Trophoblast cell (in vitro differentiated cells and primary cell): ENCODE measurements at regions not wholly inside any gene's neighbourhood (a gene's known extent, or its start where the extent isn't known, plus 50 kb on each side); places are given as distances from the start of the nearest gene placed in this dataset.

Source experiments
- DNase-seq, 2 donors: peaks; one replicate each; pipeline ENCODE4 v3.0.0-alpha.2; 2016
- H2AFZ ChIP-seq: 2 replicates; pipeline ENCODE4 v1.6.1; 2013; ENCODE audit warnings: low read length, moderate library complexity, mild to moderate bottlenecking; ENCODE audit not compliant: insufficient read depth, poor library complexity
- H2AK5ac ChIP-seq: 2 replicates; pipeline ENCODE4 v1.6.1; 2013; ENCODE audit warnings: mild to moderate bottlenecking, low read length
- H2BK120ac ChIP-seq: 2 replicates; pipeline ENCODE4 v1.6.1; 2013; ENCODE audit warnings: low read length, mild to moderate bottlenecking, moderate library complexity; ENCODE audit not compliant: insufficient read depth, poor library complexity
- H2BK12ac ChIP-seq: 2 replicates; pipeline ENCODE4 v1.6.1; 2013; ENCODE audit warnings: mild to moderate bottlenecking, low read length, moderate library complexity
- H2BK5ac ChIP-seq: 2 replicates; pipeline ENCODE4 v1.6.1; 2013; ENCODE audit warnings: low read length, low read depth, moderate library complexity, mild to moderate bottlenecking; ENCODE audit not compliant: poor library complexity
- H3K14ac ChIP-seq: 2 replicates; pipeline ENCODE4 v1.6.1; 2013; ENCODE audit warnings: mild to moderate bottlenecking, low read length
- H3K18ac ChIP-seq: 2 replicates; pipeline ENCODE4 v1.6.1; 2013; ENCODE audit warnings: mild to moderate bottlenecking, low read length
- H3K23ac ChIP-seq: 2 replicates; pipeline ENCODE4 v1.6.1; 2013; ENCODE audit warnings: low read length
- H3K27ac ChIP-seq: 2 replicates; pipeline ENCODE4 v1.5.1; 2013; ENCODE audit warnings: low read depth, mild to moderate bottlenecking, inconsistent platforms, low read length, moderate library complexity
- H3K27me3 ChIP-seq: 2 replicates; pipeline ENCODE4 v1.6.1; 2013; ENCODE audit warnings: inconsistent platforms, mild to moderate bottlenecking, low read length, moderate library complexity; ENCODE audit not compliant: insufficient read depth
- H3K36me3 ChIP-seq, 2 experiments: 1 replicate in 1 of 2; 2 replicates in 1 of 2; pipeline ENCODE4 v1.6.1; 2013; ENCODE audit warnings: low read length in 2 of 2, mild to moderate bottlenecking in 2 of 2, moderate library complexity in 1 of 2; ENCODE audit not compliant: insufficient read depth in 2 of 2, control insufficient read depth in 1 of 2
- H3K4ac ChIP-seq: 2 replicates; pipeline ENCODE4 v1.6.1; 2013; ENCODE audit warnings: low read depth, mild to moderate bottlenecking, low read length, moderate library complexity
- H3K4me1 ChIP-seq, 2 experiments: 1 replicate in 1 of 2; 2 replicates in 1 of 2; pipeline ENCODE4 v1.6.1; 2013; ENCODE audit warnings: low read length in 2 of 2, mild to moderate bottlenecking in 2 of 2, moderate library complexity in 1 of 2; ENCODE audit not compliant: insufficient read depth in 2 of 2, control insufficient read depth in 1 of 2
- H3K4me2 ChIP-seq: 2 replicates; pipeline ENCODE4 v1.6.1; 2013; ENCODE audit warnings: inconsistent platforms, mild to moderate bottlenecking, low read length, moderate library complexity
- H3K4me3 ChIP-seq: 2 replicates; pipeline ENCODE4 v1.5.1; 2013; ENCODE audit warnings: mild to moderate bottlenecking, low read depth, low read length, inconsistent platforms
- H3K79me1 ChIP-seq: one replicate; pipeline ENCODE4 v1.6.1; 2013; ENCODE audit warnings: low read length
- H3K79me2 ChIP-seq: 2 replicates; pipeline ENCODE4 v1.6.1; 2013; ENCODE audit warnings: low read length, mild to moderate bottlenecking; ENCODE audit not compliant: control insufficient read depth, insufficient read depth, poor library complexity
- H3K9ac ChIP-seq: 2 replicates; pipeline ENCODE4 v1.6.1; 2013; ENCODE audit warnings: mild to moderate bottlenecking, low read length
- H3K9me3 ChIP-seq: 2 replicates; pipeline ENCODE4 v1.6.1; 2013; ENCODE audit warnings: low read depth, mild to moderate bottlenecking, control low read depth, inconsistent platforms, low read length; ENCODE audit not compliant: insufficient read depth
- H4K12ac ChIP-seq: 2 replicates; pipeline ENCODE4 v1.6.1; 2013; ENCODE audit warnings: low read depth, mild to moderate bottlenecking, low read length, moderate library complexity
- H4K8ac ChIP-seq: 2 replicates; pipeline ENCODE4 v1.6.1; 2013; ENCODE audit warnings: low read depth, mild to moderate bottlenecking, low read length, moderate library complexity
- H4K91ac ChIP-seq: one replicate; pipeline ENCODE4 v1.6.1; 2013; ENCODE audit warnings: low read depth, mild to moderate bottlenecking, low read length, moderate library complexity
- WGBS: extraction: QIAGEN DNeasy Blood & Tissue Kit; methylation state at CpG from one replicate; pipeline ENCODE4 v1.1.7; 2013; ENCODE audit warnings: missing lambda C conversion rate; ENCODE audit not compliant: insufficient read length, insufficient coverage; ENCODE audit errors: extremely low coverage; 5-methylcytosine and 5-hydroxymethylcytosine counted together

DNA sequence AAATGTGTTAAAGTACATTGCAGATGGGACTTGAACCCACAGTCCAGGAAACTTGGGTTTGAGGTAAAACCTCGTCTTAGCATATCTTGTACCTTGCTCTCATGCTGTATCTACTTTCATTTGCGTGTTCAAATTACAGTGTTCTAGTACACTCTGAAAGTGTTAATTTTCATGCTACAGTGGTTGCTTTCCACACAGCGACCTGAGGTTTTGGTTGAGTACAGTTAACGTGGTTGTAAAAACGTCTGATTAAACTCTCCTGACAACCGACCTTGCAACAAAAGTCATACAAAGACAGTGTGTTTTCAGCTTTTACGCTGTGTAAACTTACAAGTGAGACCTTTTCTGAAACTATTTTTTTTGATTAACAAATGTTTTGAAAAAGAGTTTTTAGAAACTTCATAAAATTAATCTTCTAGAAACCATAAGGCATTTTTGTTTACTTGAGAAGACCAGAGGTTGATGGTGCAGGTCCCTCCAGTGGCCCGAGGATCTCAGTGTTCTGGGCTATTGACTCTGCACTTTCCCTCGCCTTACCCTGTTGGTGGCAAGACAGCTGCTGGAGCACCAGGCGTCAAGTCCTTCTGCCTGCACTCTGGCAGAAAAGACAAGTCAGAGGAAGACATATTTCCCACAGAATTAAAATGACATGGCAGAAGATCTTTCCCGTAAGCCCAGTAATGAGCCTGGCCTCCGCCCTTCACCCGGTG, 334.0 kb downstream of the THBS2 start:
- H2BK120ac ChIP-seq = no peak overlapping the region
- no peaks in the 10 kb centered on the region for H3K4me1 ChIP-seq
- H3K27me3 ChIP-seq = no peaks in the 10 kb centered on the region
- DNase-seq = no peak
- H2BK5ac ChIP-seq = no peak overlapping the region
- H4K8ac ChIP-seq = no peak overlapping the region
- no peaks in the 10 kb centered on the region for H3K79me1 ChIP-seq
- H3K4me2 ChIP-seq = no peak overlapping the region
- no peak overlapping the region for H3K14ac ChIP-seq
- no peak overlapping the region for H3K23ac ChIP-seq
- no peak overlapping the region for H3K4ac ChIP-seq
- H3K36me3 ChIP-seq = no peaks in the 10 kb centered on the region
- H3K79me2 ChIP-seq = no peaks in the 10 kb centered on the region
- H3K9me3 ChIP-seq = peaks cover 3% of the 10 kb centered on the region
- H3K4me3 ChIP-seq = no peak overlapping the region
- H2BK12ac ChIP-seq = no peak overlapping the region
- peak overlapping the region; percentile 64 for H3K9ac ChIP-seq
- no peak overlapping the region for H2AK5ac ChIP-seq
- no peak overlapping the region for H4K12ac ChIP-seq
- H4K91ac ChIP-seq = no peak overlapping the region
- no CpG with 5 or more reads among the region's 13 CpGs for WGBS
- H3K18ac ChIP-seq = no peak overlapping the region
- no peak overlapping the region for H2AFZ ChIP-seq
- H3K27ac ChIP-seq = no peak overlapping the region

DNA sequence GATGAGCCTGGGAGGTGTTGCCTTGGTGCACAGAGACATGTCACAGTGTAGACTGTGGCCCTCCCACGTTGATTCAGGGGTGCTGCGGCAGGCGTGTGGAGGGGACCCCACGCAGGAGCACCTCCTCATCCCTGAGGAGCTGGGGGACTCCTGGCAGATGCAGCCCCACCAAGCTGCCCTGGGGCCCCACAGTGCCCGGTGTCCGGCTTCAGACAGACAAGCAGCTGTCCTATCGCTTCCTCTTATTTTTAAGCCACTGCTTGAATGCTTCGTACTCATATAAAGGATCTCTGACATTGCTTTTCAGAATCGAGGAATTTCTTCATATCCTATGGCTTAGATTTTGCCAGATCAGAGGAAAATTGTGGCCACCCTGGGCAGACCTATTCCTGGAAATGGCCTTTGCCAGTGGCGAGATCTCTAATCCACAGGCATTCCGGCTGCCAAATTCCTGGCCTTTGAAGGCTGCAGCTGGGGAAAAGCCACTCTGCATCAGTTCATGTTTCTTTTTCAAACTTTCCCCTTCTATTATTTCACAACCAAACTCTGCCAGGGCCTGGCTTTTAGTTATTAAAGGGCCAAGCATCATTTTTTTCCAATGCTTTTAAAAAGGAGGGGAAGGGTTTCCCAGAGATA, 337.0 kb downstream of the THBS2 start:
- Histone ChIP-seq H2AFZ (no peak overlapping the region), H3K9me3 (peaks cover 3% of the 10 kb centered on the region), H3K4me3 (no peak overlapping the region), H3K27ac (no peak overlapping the region), H2BK5ac (no peak overlapping the region), H4K12ac (no peak overlapping the region), H3K27me3 (no peaks in the 10 kb centered on the region), H3K79me2 (no peaks in the 10 kb centered on the region), H2BK120ac (no peak overlapping the region), H3K79me1 (no peaks in the 10 kb centered on the region), H3K23ac (no peak overlapping the region), H3K4ac (no peak overlapping the region), H4K91ac (no peak overlapping the region), H3K4me2 (no peak overlapping the region), H3K9ac (peak overlapping the region; percentile 65), H2BK12ac (no peak overlapping the region), H3K14ac (no peak overlapping the region), H2AK5ac (no peak overlapping the region), H3K36me3 (no peaks in the 10 kb centered on the region), H4K8ac (no peak overlapping the region), H3K4me1 (no peaks in the 10 kb centered on the region), H3K18ac (no peak overlapping the region)
- DNase-seq = no peak
- WGBS = no CpG with 5 or more reads among the region's 11 CpGs

DNA sequence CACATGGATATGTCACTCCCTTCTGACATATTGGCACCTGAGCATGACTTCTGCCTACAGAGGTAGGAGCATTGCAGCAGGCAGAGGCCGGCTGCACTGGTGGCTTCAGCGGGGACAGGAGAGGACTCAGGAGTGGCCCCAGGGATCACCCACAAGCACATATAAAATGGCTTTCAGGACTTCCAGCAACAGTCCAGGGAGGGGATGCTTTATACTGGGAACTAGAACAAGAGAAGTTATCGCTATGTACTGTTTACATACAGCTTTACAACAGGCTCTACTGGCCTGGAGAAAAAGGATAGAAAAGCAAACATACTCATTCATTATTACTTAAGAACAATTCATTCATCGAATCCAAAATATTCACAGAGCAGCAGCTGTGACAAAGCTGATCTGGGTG, 337.8 kb downstream of the THBS2 start:
- no peak overlapping the region for H3K4me2 ChIP-seq
- no peak overlapping the region for H3K14ac ChIP-seq
- no peak overlapping the region for H2AFZ ChIP-seq
- no peak overlapping the region for H2AK5ac ChIP-seq
- H3K27ac ChIP-seq = no peak overlapping the region
- no peak overlapping the region for H3K4me3 ChIP-seq
- H3K18ac ChIP-seq = no peak overlapping the region
- no peaks in the 10 kb centered on the region for H3K4me1 ChIP-seq
- H3K4ac ChIP-seq = no peak overlapping the region
- DNase-seq = no peak
- no peak overlapping the region for H3K23ac ChIP-seq
- no peaks in the 10 kb centered on the region for H3K36me3 ChIP-seq
- H4K8ac ChIP-seq = no peak overlapping the region
- H2BK120ac ChIP-seq = no peak overlapping the region
- H2BK5ac ChIP-seq = no peak overlapping the region
- no peaks in the 10 kb centered on the region for H3K27me3 ChIP-seq
- no CpG with 5 or more reads among the region's 4 CpGs for WGBS
- H3K9ac ChIP-seq = no peak overlapping the region
- H4K91ac ChIP-seq = no peak overlapping the region
- H3K79me1 ChIP-seq = no peaks in the 10 kb centered on the region
- no peak overlapping the region for H4K12ac ChIP-seq
- no peak overlapping the region for H2BK12ac ChIP-seq
- H3K9me3 ChIP-seq = peaks cover 3% of the 10 kb centered on the region
- H3K79me2 ChIP-seq = no peaks in the 10 kb centered on the region

DNA sequence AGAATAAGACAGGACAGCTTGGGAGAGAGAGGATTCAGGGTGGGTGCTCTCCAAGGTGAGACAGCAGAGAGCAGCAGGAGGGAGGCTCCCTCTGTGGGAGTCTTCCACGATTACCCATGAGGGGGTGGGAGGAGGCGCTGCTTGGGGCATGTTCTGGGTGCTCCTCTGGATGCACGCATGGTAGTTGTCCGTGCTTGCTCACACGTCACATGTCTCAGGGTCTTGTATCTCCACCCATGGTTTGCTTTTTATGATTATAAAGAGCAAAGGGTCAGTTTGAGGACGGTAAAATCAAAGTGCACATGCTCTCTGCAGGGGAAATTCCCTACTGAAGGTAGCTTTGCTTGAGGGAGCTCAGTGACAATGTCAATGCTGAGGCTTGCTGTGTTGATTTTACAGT, 338.4 kb downstream of the THBS2 start:
- Histone ChIP-seq H2AFZ (no peak overlapping the region), H2BK12ac (no peak overlapping the region), H3K4me2 (no peak overlapping the region), H4K8ac (no peak overlapping the region), H2AK5ac (no peak overlapping the region), H3K79me2 (no peaks in the 10 kb centered on the region), H3K14ac (no peak overlapping the region), H3K4me1 (no peaks in the 10 kb centered on the region), H3K27me3 (no peaks in the 10 kb centered on the region), H4K91ac (no peak overlapping the region), H4K12ac (no peak overlapping the region), H3K9me3 (peaks cover 2% of the 10 kb centered on the region), H3K18ac (no peak overlapping the region), H3K9ac (no peak overlapping the region), H2BK120ac (no peak overlapping the region), H3K4me3 (no peak overlapping the region), H3K79me1 (no peaks in the 10 kb centered on the region), H3K27ac (no peak overlapping the region), H3K36me3 (no peaks in the 10 kb centered on the region), H3K4ac (no peak overlapping the region), H3K23ac (no peak overlapping the region), H2BK5ac (no peak overlapping the region)
- DNase-seq = no peak
- no CpG with 5 or more reads among the region's 6 CpGs for WGBS
